ENCODE measurements at regions not wholly inside any gene's neighbourhood (a gene's known extent, or its start where the extent isn't known, plus 50 kb on each side); places are given as distances from the start of the nearest gene placed in this dataset.

- Histone ChIP-seq H3K79me1 (ENCODE audit: low read length) (no peaks in the 10 kb centered on the region), H3K4me2 (ENCODE audit: low read length) (no peak overlapping the region), H3K79me2 (ENCODE audit: control insufficient read depth, insufficient read depth, low read length, poor library complexity) (no peaks in the 10 kb centered on the region), H3K18ac (ENCODE audit: low read length) (no peak overlapping the region), H3K4ac (ENCODE audit: low read depth, low read length) (no peak overlapping the region), H2AFZ (ENCODE audit: insufficient read depth, low read length, poor library complexity) (no peak overlapping the region), H2AK5ac (ENCODE audit: low read length) (no peak overlapping the region), H2BK5ac (ENCODE audit: low read depth, low read length, poor library complexity) (no peak overlapping the region), H3K9ac (ENCODE audit: low read length) (no peak overlapping the region), H2BK120ac (ENCODE audit: insufficient read depth, low read length, poor library complexity) (no peak overlapping the region), H3K4me1 (ENCODE audit: control insufficient read depth in 1 of 2, insufficient read depth in 2 of 2, low read length in 2 of 2) (no peaks in the 10 kb centered on the region), H3K9me3 (ENCODE audit: insufficient read depth, low read depth, low read length) (no peaks in the 10 kb centered on the region), H4K8ac (ENCODE audit: low read depth, low read length) (no peak overlapping the region), H3K14ac (ENCODE audit: low read length) (no peak overlapping the region), H3K23ac (ENCODE audit: low read length) (no peak overlapping the region), H3K4me3 (ENCODE audit: low read depth, low read length) (no peak overlapping the region), H3K27ac (ENCODE audit: low read depth, low read length) (no peak overlapping the region), H4K12ac (ENCODE audit: low read depth, low read length) (no peak overlapping the region), H3K36me3 (ENCODE audit: control insufficient read depth in 1 of 2, insufficient read depth in 2 of 2, low read length in 2 of 2) (no peaks in the 10 kb centered on the region), H3K27me3 (ENCODE audit: insufficient read depth, low read length) (no peaks in the 10 kb centered on the region), H2BK12ac (ENCODE audit: low read length) (no peak overlapping the region), H4K91ac (ENCODE audit: low read depth, low read length) (no peak overlapping the region)
- DNase-seq, result no peak
- WGBS (ENCODE audit: extremely low coverage, insufficient coverage, insufficient read length), result no CpG with 5 or more reads among the region's 2 CpGs
These were observed 530.0 kb upstream of the CDH6 start for GRCh38 chr5:30663536-30663935.

- H3K4ac ChIP-seq (ENCODE audit: low read depth, low read length), result no peak overlapping the region
- H2AFZ ChIP-seq (ENCODE audit: insufficient read depth, low read length, poor library complexity), result no peak overlapping the region
- no peak overlapping the region for H4K12ac ChIP-seq (ENCODE audit: low read depth, low read length)
- no peak overlapping the region for H2BK120ac ChIP-seq (ENCODE audit: insufficient read depth, low read length, poor library complexity)
- H3K4me3 ChIP-seq (ENCODE audit: low read depth, low read length), result no peak overlapping the region
- H3K79me1 ChIP-seq (ENCODE audit: low read length), result no peaks in the 10 kb centered on the region
- no peak overlapping the region for H3K14ac ChIP-seq (ENCODE audit: low read length)
- H3K9ac ChIP-seq (ENCODE audit: low read length), result no peak overlapping the region
- no peaks in the 10 kb centered on the region for H3K36me3 ChIP-seq (ENCODE audit: control insufficient read depth in 1 of 2, insufficient read depth in 2 of 2, low read length in 2 of 2)
- no peak overlapping the region for H3K4me2 ChIP-seq (ENCODE audit: low read length)
- H3K18ac ChIP-seq (ENCODE audit: low read length), result no peak overlapping the region
- no peaks in the 10 kb centered on the region for H3K9me3 ChIP-seq (ENCODE audit: insufficient read depth, low read depth, low read length)
- DNase-seq, result no peak
- H2BK5ac ChIP-seq (ENCODE audit: low read depth, low read length, poor library complexity), result no peak overlapping the region
- no peaks in the 10 kb centered on the region for H3K79me2 ChIP-seq (ENCODE audit: control insufficient read depth, insufficient read depth, low read length, poor library complexity)
- no peak overlapping the region for H2BK12ac ChIP-seq (ENCODE audit: low read length)
- no peak overlapping the region for H4K8ac ChIP-seq (ENCODE audit: low read depth, low read length)
- no peak overlapping the region for H4K91ac ChIP-seq (ENCODE audit: low read depth, low read length)
- no peak overlapping the region for H2AK5ac ChIP-seq (ENCODE audit: low read length)
- H3K4me1 ChIP-seq (ENCODE audit: control insufficient read depth in 1 of 2, insufficient read depth in 2 of 2, low read length in 2 of 2), result no peaks in the 10 kb centered on the region
- H3K27me3 ChIP-seq (ENCODE audit: insufficient read depth, low read length), result no peaks in the 10 kb centered on the region
- H3K23ac ChIP-seq (ENCODE audit: low read length), result no peak overlapping the region
- H3K27ac ChIP-seq (ENCODE audit: low read depth, low read length), result no peak overlapping the region
These were observed 531.1 kb upstream of the CDH6 start for GRCh38 chr5:30662373-30662772.

GRCh38 chr5:30661730-30662129 lies 531.8 kb upstream of the CDH6 start:
- no peak overlapping the region for H3K18ac ChIP-seq (ENCODE audit: low read length)
- no peaks in the 10 kb centered on the region for H3K4me1 ChIP-seq (ENCODE audit: control insufficient read depth in 1 of 2, insufficient read depth in 2 of 2, low read length in 2 of 2)
- no peak overlapping the region for H3K4me3 ChIP-seq (ENCODE audit: low read depth, low read length)
- no peak overlapping the region for H3K9ac ChIP-seq (ENCODE audit: low read length)
- no peak overlapping the region for H4K8ac ChIP-seq (ENCODE audit: low read depth, low read length)
- no peak overlapping the region for H4K91ac ChIP-seq (ENCODE audit: low read depth, low read length)
- H3K27me3 ChIP-seq (ENCODE audit: insufficient read depth, low read length), result no peaks in the 10 kb centered on the region
- no peak overlapping the region for H3K14ac ChIP-seq (ENCODE audit: low read length)
- H3K23ac ChIP-seq (ENCODE audit: low read length), result no peak overlapping the region
- no peak overlapping the region for H3K4ac ChIP-seq (ENCODE audit: low read depth, low read length)
- H2BK120ac ChIP-seq (ENCODE audit: insufficient read depth, low read length, poor library complexity), result no peak overlapping the region
- no peaks in the 10 kb centered on the region for H3K79me2 ChIP-seq (ENCODE audit: control insufficient read depth, insufficient read depth, low read length, poor library complexity)
- no peaks in the 10 kb centered on the region for H3K36me3 ChIP-seq (ENCODE audit: control insufficient read depth in 1 of 2, insufficient read depth in 2 of 2, low read length in 2 of 2)
- H3K9me3 ChIP-seq (ENCODE audit: insufficient read depth, low read depth, low read length), result no peaks in the 10 kb centered on the region
- DNase-seq, result no peak
- no peak overlapping the region for H4K12ac ChIP-seq (ENCODE audit: low read depth, low read length)
- H3K4me2 ChIP-seq (ENCODE audit: low read length), result no peak overlapping the region
- H2BK5ac ChIP-seq (ENCODE audit: low read depth, low read length, poor library complexity), result no peak overlapping the region
- H2AK5ac ChIP-seq (ENCODE audit: low read length), result no peak overlapping the region
- H3K27ac ChIP-seq (ENCODE audit: low read depth, low read length), result no peak overlapping the region
- H3K79me1 ChIP-seq (ENCODE audit: low read length), result no peaks in the 10 kb centered on the region
- no peak overlapping the region for H2AFZ ChIP-seq (ENCODE audit: insufficient read depth, low read length, poor library complexity)
- WGBS (ENCODE audit: extremely low coverage, insufficient coverage, insufficient read length), result no CpG with 5 or more reads among the region's 3 CpGs
- H2BK12ac ChIP-seq (ENCODE audit: low read length), result no peak overlapping the region

GRCh38 chr5:30659417-30659816 lies 534.1 kb upstream of the CDH6 start:
- H3K79me1 ChIP-seq (ENCODE audit: low read length), result no peaks in the 10 kb centered on the region
- no peak overlapping the region for H2BK120ac ChIP-seq (ENCODE audit: insufficient read depth, low read length, poor library complexity)
- H3K4ac ChIP-seq (ENCODE audit: low read depth, low read length), result no peak overlapping the region
- H2AFZ ChIP-seq (ENCODE audit: insufficient read depth, low read length, poor library complexity), result no peak overlapping the region
- no peak overlapping the region for H2BK5ac ChIP-seq (ENCODE audit: low read depth, low read length, poor library complexity)
- no peak overlapping the region for H3K23ac ChIP-seq (ENCODE audit: low read length)
- no peak overlapping the region for H3K27ac ChIP-seq (ENCODE audit: low read depth, low read length)
- no peak overlapping the region for H2AK5ac ChIP-seq (ENCODE audit: low read length)
- no peak overlapping the region for H4K12ac ChIP-seq (ENCODE audit: low read depth, low read length)
- DNase-seq, result no peak
- H3K79me2 ChIP-seq (ENCODE audit: control insufficient read depth, insufficient read depth, low read length, poor library complexity), result no peaks in the 10 kb centered on the region
- no peak overlapping the region for H4K8ac ChIP-seq (ENCODE audit: low read depth, low read length)
- H3K14ac ChIP-seq (ENCODE audit: low read length), result no peak overlapping the region
- H3K9me3 ChIP-seq (ENCODE audit: insufficient read depth, low read depth, low read length), result no peaks in the 10 kb centered on the region
- H3K4me2 ChIP-seq (ENCODE audit: low read length), result no peak overlapping the region
- H3K4me3 ChIP-seq (ENCODE audit: low read depth, low read length), result no peak overlapping the region
- no CpG with 5 or more reads among the region's 2 CpGs for WGBS (ENCODE audit: extremely low coverage, insufficient coverage, insufficient read length)
- no peaks in the 10 kb centered on the region for H3K4me1 ChIP-seq (ENCODE audit: control insufficient read depth in 1 of 2, insufficient read depth in 2 of 2, low read length in 2 of 2)
- H3K9ac ChIP-seq (ENCODE audit: low read length), result no peak overlapping the region
- no peak overlapping the region for H4K91ac ChIP-seq (ENCODE audit: low read depth, low read length)
- H3K36me3 ChIP-seq (ENCODE audit: control insufficient read depth in 1 of 2, insufficient read depth in 2 of 2, low read length in 2 of 2), result no peaks in the 10 kb centered on the region
- no peak overlapping the region for H3K18ac ChIP-seq (ENCODE audit: low read length)
- H3K27me3 ChIP-seq (ENCODE audit: insufficient read depth, low read length), result no peaks in the 10 kb centered on the region
- no peak overlapping the region for H2BK12ac ChIP-seq (ENCODE audit: low read length)

GRCh38 chr5:30650311-30650710 lies 543.2 kb upstream of the CDH6 start:
- Histone ChIP-seq H2AFZ (ENCODE audit: insufficient read depth, low read length, poor library complexity) (no peak overlapping the region), H3K79me2 (ENCODE audit: control insufficient read depth, insufficient read depth, low read length, poor library complexity) (no peaks in the 10 kb centered on the region), H3K4me1 (ENCODE audit: control insufficient read depth in 1 of 2, insufficient read depth in 2 of 2, low read length in 2 of 2) (no peaks in the 10 kb centered on the region), H4K8ac (ENCODE audit: low read depth, low read length) (no peak overlapping the region), H3K27me3 (ENCODE audit: insufficient read depth, low read length) (no peaks in the 10 kb centered on the region), H3K9ac (ENCODE audit: low read length) (no peak overlapping the region), H2BK5ac (ENCODE audit: low read depth, low read length, poor library complexity) (no peak overlapping the region), H3K4me3 (ENCODE audit: low read depth, low read length) (no peak overlapping the region), H3K4me2 (ENCODE audit: low read length) (no peak overlapping the region), H4K12ac (ENCODE audit: low read depth, low read length) (no peak overlapping the region), H3K9me3 (ENCODE audit: insufficient read depth, low read depth, low read length) (no peaks in the 10 kb centered on the region), H2BK12ac (ENCODE audit: low read length) (no peak overlapping the region), H2AK5ac (ENCODE audit: low read length) (no peak overlapping the region), H3K23ac (ENCODE audit: low read length) (no peak overlapping the region), H3K79me1 (ENCODE audit: low read length) (no peaks in the 10 kb centered on the region), H2BK120ac (ENCODE audit: insufficient read depth, low read length, poor library complexity) (no peak overlapping the region), H3K18ac (ENCODE audit: low read length) (no peak overlapping the region), H3K27ac (ENCODE audit: low read depth, low read length) (no peak overlapping the region), H3K36me3 (ENCODE audit: control insufficient read depth in 1 of 2, insufficient read depth in 2 of 2, low read length in 2 of 2) (no peaks in the 10 kb centered on the region), H3K4ac (ENCODE audit: low read depth, low read length) (no peak overlapping the region), H4K91ac (ENCODE audit: low read depth, low read length) (no peak overlapping the region), H3K14ac (ENCODE audit: low read length) (no peak overlapping the region)
- DNase-seq, result no peak
